GM18861 (cell line): ENCODE measurements at regions not wholly inside any gene's neighbourhood (a gene's known extent, or its start where the extent isn't known, plus 50 kb on each side); places are given as distances from the start of the nearest gene placed in this dataset.

Experiments
- ATAC-seq: cut with Tn5 transposase; IDR thresholded peaks from one replicate; pipeline ENCODE4 v1.9.1; 2021; ENCODE audit not compliant: unreplicated experiment

GRCh38 chr14:51540364-51540763 lies 111.3 kb upstream of the FRMD6 start:
- no peak for ATAC-seq

- ATAC-seq, result no peak
Measured at GRCh38 chr14:51544471-51544870, 107.2 kb upstream of the FRMD6 start.

GRCh38 chr14:51544901-51545300 lies 106.8 kb upstream of the FRMD6 start:
- no peak for ATAC-seq

GRCh38 chr14:51545396-51545795 lies 106.3 kb upstream of the FRMD6 start:
- ATAC-seq, result no peak

GRCh38 chr14:51546099-51546498 lies 105.6 kb upstream of the FRMD6 start:
- no peak for ATAC-seq

GRCh38 chr14:51546603-51547258 lies 105.0 kb upstream of the FRMD6 start:
- no peak for ATAC-seq

GRCh38 chr14:51547260-51547659 lies 104.5 kb upstream of the FRMD6 start:
- ATAC-seq, result no peak

GRCh38 chr14:51547701-51548100 lies 104.0 kb upstream of the FRMD6 start:
- ATAC-seq, result no peak

GRCh38 chr14:51548187-51548586 lies 103.5 kb upstream of the FRMD6 start:
- ATAC-seq, result no peak

GRCh38 chr14:51550636-51551035 lies 101.1 kb upstream of the FRMD6 start:
- no peak for ATAC-seq

GRCh38 chr14:51552275-51552674 lies 99.4 kb upstream of the FRMD6 start:
- no peak for ATAC-seq

- ATAC-seq, result no peak
Measured at GRCh38 chr14:51552768-51553404, 98.8 kb upstream of the FRMD6 start.

- ATAC-seq, result no peak
Measured at GRCh38 chr14:51554339-51554920, 97.3 kb upstream of the FRMD6 start.

GRCh38 chr14:51554953-51555352 lies 96.8 kb upstream of the FRMD6 start:
- no peak for ATAC-seq

GRCh38 chr14:51561141-51561540 lies 90.6 kb upstream of the FRMD6 start:
- ATAC-seq, result no peak

GRCh38 chr14:51562816-51563215 lies 88.9 kb upstream of the FRMD6 start:
- no peak for ATAC-seq

- ATAC-seq, result no peak
Measured at GRCh38 chr14:51563560-51563959, 88.2 kb upstream of the FRMD6 start.

GRCh38 chr14:51564460-51564859 lies 87.2 kb upstream of the FRMD6 start:
- no peak for ATAC-seq

GRCh38 chr14:51564986-51565604 lies 86.6 kb upstream of the FRMD6 start:
- no peak for ATAC-seq

GRCh38 chr14:51566831-51567582 lies 84.7 kb upstream of the FRMD6 start:
- ATAC-seq, result no peak

- no peak for ATAC-seq
Measured at GRCh38 chr14:51568366-51568765, 83.3 kb upstream of the FRMD6 start.
